OCI-LY1 (cell line): ENCODE measurements at regions not wholly inside any gene's neighbourhood (a gene's known extent, or its start where the extent isn't known, plus 50 kb on each side); places are given as distances from the start of the nearest gene placed in this dataset.

Experiments used
- CTCF ChIP-seq: fragments of 200-600 bp; sonication (generic), shearing (Covaris generic); IDR thresholded peaks from 2 replicates; pipeline ENCODE4 v1.5.1; 2017; ENCODE audit warnings: mild to moderate bottlenecking, antibody characterized with exemption, low read length, moderate library complexity, mixed read lengths
- EZH2 ChIP-seq: fragments of 200-600 bp; sonication (generic), shearing (Covaris generic); IDR thresholded peaks from 2 replicates; pipeline ENCODE4 v1.8.0; 2017; ENCODE audit warnings: borderline replicate concordance, mixed run types, mild to moderate bottlenecking, antibody characterized with exemption, low read length, moderate library complexity, mixed read lengths

- TF ChIP-seq CTCF (no peak), EZH2 (no peak)
Measured at GRCh38 chr9:135213566-135213965, 126.1 kb downstream of the OLFM1 start.
